ENCODE measurements at regions not wholly inside any gene's neighbourhood (a gene's known extent, or its start where the extent isn't known, plus 50 kb on each side); places are given as distances from the start of the nearest gene placed in this dataset.
"Not testable (repeated sequence)": the region's sequence is repeated elsewhere in the genome, so short reads cannot be mapped to it uniquely, and the experiment has no call there.

DNA sequence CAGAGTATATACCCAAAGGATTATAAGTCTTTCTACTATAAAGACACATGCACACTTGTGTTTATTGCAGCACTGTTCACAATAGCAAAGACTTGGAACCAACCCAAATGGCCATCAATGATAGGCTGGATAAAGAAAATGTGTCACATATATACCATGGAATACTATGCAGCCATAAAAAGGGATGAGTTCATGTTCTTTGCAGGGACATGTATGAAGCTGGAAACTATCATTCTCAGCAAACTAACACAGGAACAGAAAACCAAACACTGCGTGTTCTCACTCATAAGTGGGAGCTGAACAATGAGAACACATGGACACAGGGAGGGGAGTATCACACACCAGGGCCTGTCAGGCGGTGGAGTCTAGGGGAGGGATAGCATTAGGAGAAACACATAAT lies 281.7 kb upstream of the MEF2C start:
- not testable (repeated sequence) for H3K4me3 ChIP-seq (ENCODE audit: low read length); H3K4me2 ChIP-seq (ENCODE audit: low read depth, low read length, poor library complexity, severe bottlenecking); H3K9me3 ChIP-seq (ENCODE audit: low read length); H3K4me1 ChIP-seq (ENCODE audit: low read length); H3K27me3 ChIP-seq (ENCODE audit: low read length); H2AFZ ChIP-seq (ENCODE audit: low read length); H3K79me2 ChIP-seq (ENCODE audit: low read length); H3K9ac ChIP-seq (ENCODE audit: low read length); H3K36me3 ChIP-seq (ENCODE audit: insufficient read depth, low read length); DNase-seq; H3K27ac ChIP-seq (ENCODE audit: low read length); H4K20me1 ChIP-seq (ENCODE audit: insufficient read depth, low read depth, low read length); H3K9me2 ChIP-seq (replicated peaks; ENCODE audit: insufficient read depth, low read length)

GRCh38 chr5:89156226-89156625 lies 273.2 kb upstream of the MEF2C start:
- no peaks in the 10 kb centered on the region for H3K79me2 ChIP-seq (ENCODE audit: low read length)
- no peaks in the 10 kb centered on the region for H3K9me3 ChIP-seq (ENCODE audit: low read length)
- no peaks in the 10 kb centered on the region for H3K4me1 ChIP-seq (ENCODE audit: low read length)
- H3K36me3 ChIP-seq (ENCODE audit: insufficient read depth, low read length): no peaks in the 10 kb centered on the region
- H3K9ac ChIP-seq (ENCODE audit: low read length): no peak overlapping the region
- no peak overlapping the region for H3K27ac ChIP-seq (ENCODE audit: low read length)
- no peak for DNase-seq
- H3K27me3 ChIP-seq (ENCODE audit: low read length): no peaks in the 10 kb centered on the region
- no peaks in the 10 kb centered on the region for H3K9me2 ChIP-seq (replicated peaks; ENCODE audit: insufficient read depth, low read length)
- H4K20me1 ChIP-seq (ENCODE audit: insufficient read depth, low read depth, low read length): no peaks in the 10 kb centered on the region
- no peak overlapping the region for H3K4me2 ChIP-seq (ENCODE audit: low read depth, low read length, poor library complexity, severe bottlenecking)
- no peak overlapping the region for H2AFZ ChIP-seq (ENCODE audit: low read length)
- H3K4me3 ChIP-seq (ENCODE audit: low read length): no peak overlapping the region

- Histone ChIP-seq H4K20me1 (ENCODE audit: insufficient read depth, low read depth, low read length) (no peaks in the 10 kb centered on the region), H3K27ac (ENCODE audit: low read length) (no peak overlapping the region), H3K9me2 (replicated peaks; ENCODE audit: insufficient read depth, low read length) (no peaks in the 10 kb centered on the region), H3K36me3 (ENCODE audit: insufficient read depth, low read length) (no peaks in the 10 kb centered on the region), H3K27me3 (ENCODE audit: low read length) (no peaks in the 10 kb centered on the region), H3K4me1 (ENCODE audit: low read length) (no peaks in the 10 kb centered on the region), H3K79me2 (ENCODE audit: low read length) (no peaks in the 10 kb centered on the region), H3K4me2 (ENCODE audit: low read depth, low read length, poor library complexity, severe bottlenecking) (no peak overlapping the region), H3K9ac (ENCODE audit: low read length) (no peak overlapping the region), H3K9me3 (ENCODE audit: low read length) (no peaks in the 10 kb centered on the region), H2AFZ (ENCODE audit: low read length) (no peak overlapping the region), H3K4me3 (ENCODE audit: low read length) (no peak overlapping the region)
- no peak for DNase-seq
These were observed 264.0 kb upstream of the MEF2C start for GRCh38 chr5:89147031-89147430.

GRCh38 chr5:89137148-89137547 lies 254.2 kb upstream of the MEF2C start:
- no peaks in the 10 kb centered on the region for H3K27me3 ChIP-seq (ENCODE audit: low read length)
- H3K4me1 ChIP-seq (ENCODE audit: low read length): no peaks in the 10 kb centered on the region; the same call in 1 of the 2 replicates
- H3K36me3 ChIP-seq (ENCODE audit: insufficient read depth, low read length): no peaks in the 10 kb centered on the region
- no peaks in the 10 kb centered on the region for H4K20me1 ChIP-seq (ENCODE audit: insufficient read depth, low read depth, low read length)
- no peak overlapping the region for H3K4me2 ChIP-seq (ENCODE audit: low read depth, low read length, poor library complexity, severe bottlenecking)
- no peak overlapping the region for H3K27ac ChIP-seq (ENCODE audit: low read length)
- H3K9me3 ChIP-seq (ENCODE audit: low read length): no peaks in the 10 kb centered on the region
- H3K79me2 ChIP-seq (ENCODE audit: low read length): no peaks in the 10 kb centered on the region
- H3K9me2 ChIP-seq (replicated peaks; ENCODE audit: insufficient read depth, low read length): no peaks in the 10 kb centered on the region
- H3K4me3 ChIP-seq (ENCODE audit: low read length): no peak overlapping the region
- DNase-seq: no peak
- H3K9ac ChIP-seq (ENCODE audit: low read length): no peak overlapping the region
- H2AFZ ChIP-seq (ENCODE audit: low read length): no peak overlapping the region

DNA sequence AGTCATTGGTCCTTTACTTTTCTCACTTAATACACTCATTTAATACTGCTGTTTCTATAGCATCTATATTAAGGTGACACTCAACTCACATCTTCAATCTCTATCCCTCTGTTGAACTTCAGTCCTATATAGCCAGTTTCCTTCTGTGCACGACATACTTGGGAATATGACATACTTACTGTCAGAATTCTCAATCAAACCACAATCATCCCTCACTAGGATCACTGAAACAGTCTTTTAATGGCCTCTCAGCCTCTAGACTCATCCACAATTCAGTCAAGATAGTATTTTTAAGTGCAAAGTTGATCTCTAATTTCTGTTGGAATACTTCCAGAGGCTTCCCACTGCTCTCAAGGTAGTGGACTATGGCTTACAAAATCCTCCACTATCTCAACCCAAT lies 251.0 kb upstream of the MEF2C start:
- Histone ChIP-seq H4K20me1 (ENCODE audit: insufficient read depth, low read depth, low read length) (no peaks in the 10 kb centered on the region), H3K4me1 (ENCODE audit: low read length) (no peaks in the 10 kb centered on the region; the same call in 1 of the 2 replicates), H3K9ac (ENCODE audit: low read length) (no peak overlapping the region), H3K27me3 (ENCODE audit: low read length) (no peaks in the 10 kb centered on the region), H3K36me3 (ENCODE audit: insufficient read depth, low read length) (no peaks in the 10 kb centered on the region), H3K9me2 (replicated peaks; ENCODE audit: insufficient read depth, low read length) (no peaks in the 10 kb centered on the region), H3K27ac (ENCODE audit: low read length) (no peak overlapping the region), H3K4me3 (ENCODE audit: low read length) (no peak overlapping the region), H3K9me3 (ENCODE audit: low read length) (no peaks in the 10 kb centered on the region), H3K4me2 (ENCODE audit: low read depth, low read length, poor library complexity, severe bottlenecking) (no peak overlapping the region), H3K79me2 (ENCODE audit: low read length) (no peaks in the 10 kb centered on the region), H2AFZ (ENCODE audit: low read length) (no peak overlapping the region)
- no peak for DNase-seq

GRCh38 chr5:89133129-89133528 lies 250.1 kb upstream of the MEF2C start:
- Histone ChIP-seq H4K20me1 (ENCODE audit: insufficient read depth, low read depth, low read length) (no peaks in the 10 kb centered on the region), H3K27ac (ENCODE audit: low read length) (no peak overlapping the region), H3K9me2 (replicated peaks; ENCODE audit: insufficient read depth, low read length) (no peaks in the 10 kb centered on the region), H3K9ac (ENCODE audit: low read length) (no peak overlapping the region), H3K36me3 (ENCODE audit: insufficient read depth, low read length) (no peaks in the 10 kb centered on the region), H3K4me1 (ENCODE audit: low read length) (no peaks in the 10 kb centered on the region; the same call in 1 of the 2 replicates), H3K9me3 (ENCODE audit: low read length) (no peaks in the 10 kb centered on the region), H3K27me3 (ENCODE audit: low read length) (no peaks in the 10 kb centered on the region), H3K4me2 (ENCODE audit: low read depth, low read length, poor library complexity, severe bottlenecking) (no peak overlapping the region), H2AFZ (ENCODE audit: low read length) (no peak overlapping the region), H3K4me3 (ENCODE audit: low read length) (no peak overlapping the region), H3K79me2 (ENCODE audit: low read length) (no peaks in the 10 kb centered on the region)
- no peak for DNase-seq

DNA sequence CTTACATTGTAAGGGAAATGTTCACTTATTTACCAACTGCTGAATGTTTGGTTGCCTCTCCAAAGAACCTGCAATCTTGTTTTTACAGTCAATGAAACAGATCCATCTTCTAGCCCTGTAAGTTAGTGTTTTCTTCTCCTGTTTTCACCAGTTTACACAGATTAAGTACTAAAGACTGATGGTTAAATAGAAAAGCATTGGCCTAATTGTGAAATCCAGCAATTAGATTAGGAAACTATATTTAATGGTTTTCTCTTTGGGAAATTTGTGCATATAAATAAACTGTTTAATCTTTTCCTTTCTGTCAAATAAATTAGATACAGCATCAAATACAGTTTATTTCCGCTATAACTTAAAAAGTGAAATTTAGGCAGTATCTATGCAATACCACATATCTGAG lies 247.9 kb upstream of the MEF2C start:
- Histone ChIP-seq H3K4me1 (ENCODE audit: low read length) (no peaks in the 10 kb centered on the region; the same call in 1 of the 2 replicates), H4K20me1 (ENCODE audit: insufficient read depth, low read depth, low read length) (no peaks in the 10 kb centered on the region), H3K27me3 (ENCODE audit: low read length) (no peaks in the 10 kb centered on the region), H3K27ac (ENCODE audit: low read length) (no peak overlapping the region), H3K4me3 (ENCODE audit: low read length) (no peak overlapping the region), H3K79me2 (ENCODE audit: low read length) (no peaks in the 10 kb centered on the region), H3K4me2 (ENCODE audit: low read depth, low read length, poor library complexity, severe bottlenecking) (no peak overlapping the region), H3K9me2 (replicated peaks; ENCODE audit: insufficient read depth, low read length) (no peaks in the 10 kb centered on the region), H3K9me3 (ENCODE audit: low read length) (no peaks in the 10 kb centered on the region), H2AFZ (ENCODE audit: low read length) (no peak overlapping the region), H3K36me3 (ENCODE audit: insufficient read depth, low read length) (no peaks in the 10 kb centered on the region), H3K9ac (ENCODE audit: low read length) (no peak overlapping the region)
- DNase-seq: no peak

- Histone ChIP-seq H3K79me2 (ENCODE audit: low read length) (no peaks in the 10 kb centered on the region), H3K36me3 (ENCODE audit: insufficient read depth, low read length) (no peaks in the 10 kb centered on the region), H3K4me3 (ENCODE audit: low read length) (no peak overlapping the region), H4K20me1 (ENCODE audit: insufficient read depth, low read depth, low read length) (no peaks in the 10 kb centered on the region), H3K9ac (ENCODE audit: low read length) (no peak overlapping the region), H3K9me2 (replicated peaks; ENCODE audit: insufficient read depth, low read length) (no peaks in the 10 kb centered on the region), H3K9me3 (ENCODE audit: low read length) (no peaks in the 10 kb centered on the region), H3K27me3 (ENCODE audit: low read length) (no peaks in the 10 kb centered on the region), H3K4me2 (ENCODE audit: low read depth, low read length, poor library complexity, severe bottlenecking) (no peak overlapping the region), H2AFZ (ENCODE audit: low read length) (no peak overlapping the region), H3K4me1 (ENCODE audit: low read length) (no peaks in the 10 kb centered on the region), H3K27ac (ENCODE audit: low read length) (no peak overlapping the region)
- no peak for DNase-seq
These were observed 247.0 kb upstream of the MEF2C start for GRCh38 chr5:89129941-89130340.

Measured in Karpas-422 (cell line).